ENCODE measurements at regions not wholly inside any gene's neighbourhood (a gene's known extent, or its start where the extent isn't known, plus 50 kb on each side); places are given as distances from the start of the nearest gene placed in this dataset.
"Not testable (repeated sequence)": the region's sequence is repeated elsewhere in the genome, so short reads cannot be mapped to it uniquely, and the experiment has no call there.

- DNase-seq = no peak
Observed at GRCh38 chr9:135278586-135278985, 191.1 kb downstream of the OLFM1 start.

DNA sequence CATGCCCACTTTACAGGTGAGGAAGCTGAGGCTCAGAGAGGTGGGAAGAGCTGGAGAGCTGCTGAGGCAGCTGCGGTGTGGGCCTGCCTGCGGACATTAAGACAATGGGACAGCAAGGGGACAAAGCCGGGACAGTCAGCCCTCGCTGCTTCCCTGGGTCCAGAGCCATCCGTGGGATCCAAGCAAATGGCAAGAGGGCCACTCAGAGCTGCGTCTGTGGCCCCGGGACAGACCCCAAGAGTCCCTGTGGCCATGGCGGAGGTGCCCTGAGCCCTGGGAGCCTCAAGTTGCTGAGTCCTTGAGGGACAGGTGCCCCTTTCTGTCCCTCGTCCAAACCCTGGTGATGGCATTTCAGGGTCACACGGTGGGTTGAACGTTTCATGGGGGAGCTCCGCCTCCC lies 191.9 kb downstream of the OLFM1 start:
- no peak for DNase-seq

DNA sequence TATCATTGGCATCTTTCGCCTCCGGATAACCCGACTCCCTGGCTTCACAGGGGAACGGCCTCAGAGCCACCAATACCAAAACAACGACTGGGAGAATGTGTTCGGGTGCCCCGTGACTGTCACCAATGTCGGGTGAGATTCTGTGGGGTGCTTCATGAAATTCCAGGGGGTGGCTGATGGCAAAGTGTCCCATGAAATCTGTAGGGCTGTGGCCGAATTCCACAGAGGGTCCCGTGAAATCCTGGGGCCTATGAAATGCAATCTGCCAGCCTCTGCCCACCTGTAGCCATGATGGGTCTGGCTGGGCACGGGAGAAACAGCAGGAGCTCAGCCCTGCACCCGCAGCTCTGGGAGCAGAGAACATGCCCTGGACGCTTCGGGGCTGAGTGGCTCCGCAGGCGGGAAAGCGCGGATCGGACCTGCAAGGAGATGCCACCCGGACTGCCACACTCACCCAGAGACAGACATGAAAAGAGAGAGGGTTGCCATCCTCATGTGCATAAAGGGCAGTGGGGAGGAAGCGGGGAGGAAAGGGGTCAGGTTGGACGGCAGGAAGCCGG lies 192.4 kb downstream of the OLFM1 start:
- no peak for DNase-seq

GRCh38 chr9:135280666-135281065 lies 193.2 kb downstream of the OLFM1 start:
- no peak for DNase-seq

GRCh38 chr9:135281151-135281550 lies 193.7 kb downstream of the OLFM1 start:
- DNase-seq = no peak

- no peak for DNase-seq
Observed at GRCh38 chr9:135281791-135282737, 194.6 kb downstream of the OLFM1 start.

DNA sequence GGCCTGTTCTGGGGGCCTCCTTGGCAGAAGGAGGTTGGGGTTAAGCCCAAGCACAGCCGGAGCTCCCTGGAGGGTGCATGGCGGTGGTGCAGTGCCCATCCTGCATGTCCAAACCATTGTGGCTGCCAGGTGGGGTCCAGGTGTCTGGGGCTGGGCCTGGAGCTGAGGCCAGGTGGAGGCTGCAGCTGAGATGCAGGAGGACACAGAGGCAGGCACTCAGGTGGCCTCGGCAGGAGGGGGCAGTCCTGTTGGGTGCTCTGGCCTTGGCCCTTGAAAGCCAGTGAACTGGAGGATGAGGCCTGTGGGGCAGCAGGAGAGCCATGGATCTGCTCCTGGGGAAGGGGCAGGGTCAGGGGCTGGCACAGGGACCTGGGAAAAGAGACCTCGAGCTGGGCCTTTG lies 195.3 kb downstream of the OLFM1 start:
- DNase-seq = no peak

DNA sequence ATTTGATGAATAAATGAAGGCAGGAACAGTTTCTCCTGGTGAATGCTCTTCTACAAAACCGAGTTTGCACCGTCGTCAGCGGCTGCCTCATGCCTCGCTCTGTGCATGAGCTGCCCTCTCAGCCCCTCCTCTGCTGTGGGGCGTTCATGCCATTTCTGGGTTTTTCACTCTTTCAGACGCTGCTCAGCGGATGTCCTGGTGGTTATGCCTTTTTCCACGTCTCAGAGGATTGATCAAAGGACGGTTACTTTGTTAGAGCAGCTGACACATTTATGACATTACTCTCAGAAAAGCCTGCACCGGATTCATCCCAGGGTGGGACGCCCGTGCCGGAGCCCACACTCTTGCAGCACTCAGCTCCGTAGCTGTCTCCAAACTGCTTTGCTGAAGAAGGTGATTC lies 195.9 kb upstream of the PPP1R26 start:
- no peak for DNase-seq

DNA sequence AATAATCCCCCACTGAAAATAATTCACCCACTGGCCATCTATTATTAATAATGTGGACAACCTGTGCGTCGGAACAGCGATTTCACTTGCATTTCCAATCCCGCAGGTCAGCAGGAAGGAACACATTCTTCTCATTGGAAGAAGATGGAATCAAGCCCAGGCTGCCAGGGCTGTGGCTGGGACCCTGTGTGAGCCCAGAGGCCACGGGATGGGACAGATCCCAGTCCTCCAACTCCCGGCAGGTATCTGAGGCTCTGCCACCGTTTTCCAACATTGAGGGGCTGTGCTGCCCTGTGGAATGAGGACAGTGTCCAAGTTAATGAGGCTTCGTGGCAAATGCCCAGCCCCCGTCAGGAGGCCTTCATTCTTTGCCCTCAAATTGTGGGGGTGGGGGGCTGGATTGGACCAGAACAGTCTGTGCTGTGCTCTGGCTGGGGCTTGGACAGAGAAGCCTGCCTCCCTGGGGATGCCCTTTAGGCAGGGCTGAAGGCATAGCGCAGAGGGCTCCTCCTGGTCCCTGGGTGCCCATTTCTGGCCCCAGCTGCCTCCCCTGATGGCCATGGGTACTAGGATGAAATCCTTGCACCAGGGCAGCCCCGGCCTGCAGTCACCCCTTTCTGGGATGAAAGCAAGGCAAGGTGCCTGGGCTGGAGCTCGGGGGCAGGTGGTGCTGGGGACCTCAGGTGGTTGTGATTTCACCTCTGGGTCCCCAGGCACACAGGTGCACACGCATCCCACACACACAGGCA lies 195.0 kb upstream of the PPP1R26 start:
- no peak for DNase-seq

GRCh38 chr9:135286187-135286925 lies 193.2 kb upstream of the PPP1R26 start:
- DNase-seq = not testable (repeated sequence)

GRCh38 chr9:135286961-135287360 lies 192.6 kb upstream of the PPP1R26 start:
- DNase-seq = no peak

GRCh38 chr9:135287627-135288026 lies 192.0 kb upstream of the PPP1R26 start:
- no peak for DNase-seq

- DNase-seq = no peak
Observed at GRCh38 chr9:135288054-135288453, 191.5 kb upstream of the PPP1R26 start.

GRCh38 chr9:135289081-135289491 lies 190.5 kb upstream of the PPP1R26 start:
- no peak for DNase-seq

GRCh38 chr9:135290086-135290485 lies 189.5 kb upstream of the PPP1R26 start:
- DNase-seq = no peak

DNA sequence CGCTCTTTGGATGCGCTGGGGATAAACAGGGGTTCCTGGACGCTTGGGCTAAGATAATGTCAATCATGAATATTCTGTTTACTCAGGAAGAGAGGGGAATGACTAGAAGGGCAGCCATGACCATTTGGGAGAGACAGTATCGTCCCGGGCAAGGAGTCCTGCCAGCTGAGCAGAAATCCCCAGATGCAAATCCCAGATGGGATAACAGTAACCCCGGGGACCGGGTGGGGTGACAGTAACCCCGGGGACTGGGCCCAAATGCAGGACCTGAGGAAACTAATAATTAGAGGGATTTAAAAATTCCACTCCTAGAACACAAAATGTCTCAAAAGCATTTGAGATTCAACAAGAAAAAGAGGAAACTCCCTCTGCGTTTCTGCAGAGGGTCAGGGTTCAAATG lies 189.0 kb upstream of the PPP1R26 start:
- no peak for DNase-seq

DNA sequence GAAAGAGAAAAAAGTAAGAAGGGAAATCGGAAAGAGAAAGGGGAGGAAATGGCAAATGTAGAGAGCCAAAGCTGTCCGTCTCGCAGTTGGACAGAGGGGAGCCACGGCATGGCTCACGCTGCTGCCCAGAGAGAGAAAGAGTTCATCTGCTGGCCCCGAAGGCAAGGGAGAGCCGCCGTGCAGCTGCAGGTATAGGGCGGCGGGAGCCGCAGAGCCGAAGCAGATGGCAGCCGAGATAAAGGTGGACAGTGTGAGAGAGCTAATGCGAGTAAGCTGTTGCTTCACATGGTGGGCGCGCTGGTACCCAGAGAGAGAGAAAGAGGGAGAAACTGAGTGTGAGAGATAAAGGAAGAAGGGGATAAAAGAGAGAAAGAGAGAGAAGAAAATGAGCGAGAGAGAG lies 188.4 kb upstream of the PPP1R26 start:
- DNase-seq = no peak

GRCh38 chr9:135294836-135295235 lies 184.7 kb upstream of the PPP1R26 start:
- no peak for DNase-seq

DNA sequence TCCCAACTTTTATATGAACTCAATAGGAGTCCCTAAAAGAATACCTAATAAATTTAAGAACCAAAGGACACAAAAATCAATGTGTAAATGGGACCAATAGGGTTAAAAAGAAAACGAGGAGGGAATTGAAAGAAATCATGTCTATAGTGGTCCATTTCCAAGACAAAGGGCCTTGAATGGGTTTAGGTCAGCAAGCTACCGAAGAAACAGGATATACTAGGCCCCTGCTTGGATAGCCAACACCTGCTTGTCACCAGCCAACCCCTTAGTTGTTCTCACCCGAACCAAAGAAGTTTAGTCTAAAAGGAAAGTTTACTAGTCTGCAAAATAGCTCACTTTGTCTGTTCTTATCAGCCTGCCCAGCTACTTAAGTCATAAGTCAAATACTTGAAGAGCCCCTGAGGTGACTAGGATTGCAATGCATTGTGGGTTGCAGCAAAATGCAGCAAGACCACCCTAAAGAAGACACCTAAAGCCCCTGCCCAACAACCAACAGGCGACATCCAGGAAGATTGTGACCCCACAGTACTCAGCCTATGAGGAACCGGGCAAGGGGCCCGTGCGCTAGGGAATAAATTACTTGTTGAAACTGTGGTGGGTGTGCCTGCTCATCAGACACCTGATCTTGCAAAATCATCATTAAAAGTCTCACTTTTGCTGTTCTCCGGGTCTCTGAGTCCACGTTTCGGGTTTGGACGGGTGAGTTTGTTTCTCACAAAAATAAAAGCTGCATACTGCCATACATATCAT lies 183.9 kb upstream of the PPP1R26 start:
- no peak for DNase-seq

DNA sequence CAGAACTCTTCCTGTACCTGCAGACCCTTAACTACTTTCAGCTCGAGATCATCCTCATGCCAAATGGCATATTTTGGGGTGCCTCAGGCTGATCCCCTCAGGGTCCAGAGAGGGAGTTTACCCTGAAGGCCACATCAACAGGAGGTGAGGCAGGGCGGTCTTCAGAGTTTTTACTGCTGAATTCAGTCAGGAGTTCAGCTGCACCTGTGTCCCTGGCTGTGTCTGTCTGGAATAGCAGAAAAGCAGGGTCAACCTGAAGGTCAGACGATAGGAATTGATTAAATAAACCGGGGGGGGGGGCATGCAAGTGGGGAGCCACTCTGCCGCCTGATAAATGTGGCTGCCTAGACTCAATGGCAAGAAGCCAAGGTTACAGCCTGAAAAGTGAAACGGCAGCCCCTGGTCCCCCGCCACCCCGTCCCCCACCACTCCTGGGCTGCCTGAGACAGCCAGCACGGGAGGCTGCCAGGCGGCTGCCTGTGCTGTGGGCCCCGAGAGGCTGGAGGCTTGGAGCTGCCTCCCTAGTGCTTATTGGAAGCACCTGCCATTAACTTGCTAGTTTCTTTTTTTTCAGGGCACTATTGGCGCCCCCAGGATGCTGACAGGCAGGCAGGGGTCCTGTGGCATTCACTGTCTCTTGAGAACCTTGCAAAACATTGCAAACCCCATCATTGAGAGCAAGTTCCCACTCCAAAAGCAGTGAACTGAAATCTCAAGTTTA lies 182.7 kb upstream of the PPP1R26 start:
- DNase-seq = no peak

DNA sequence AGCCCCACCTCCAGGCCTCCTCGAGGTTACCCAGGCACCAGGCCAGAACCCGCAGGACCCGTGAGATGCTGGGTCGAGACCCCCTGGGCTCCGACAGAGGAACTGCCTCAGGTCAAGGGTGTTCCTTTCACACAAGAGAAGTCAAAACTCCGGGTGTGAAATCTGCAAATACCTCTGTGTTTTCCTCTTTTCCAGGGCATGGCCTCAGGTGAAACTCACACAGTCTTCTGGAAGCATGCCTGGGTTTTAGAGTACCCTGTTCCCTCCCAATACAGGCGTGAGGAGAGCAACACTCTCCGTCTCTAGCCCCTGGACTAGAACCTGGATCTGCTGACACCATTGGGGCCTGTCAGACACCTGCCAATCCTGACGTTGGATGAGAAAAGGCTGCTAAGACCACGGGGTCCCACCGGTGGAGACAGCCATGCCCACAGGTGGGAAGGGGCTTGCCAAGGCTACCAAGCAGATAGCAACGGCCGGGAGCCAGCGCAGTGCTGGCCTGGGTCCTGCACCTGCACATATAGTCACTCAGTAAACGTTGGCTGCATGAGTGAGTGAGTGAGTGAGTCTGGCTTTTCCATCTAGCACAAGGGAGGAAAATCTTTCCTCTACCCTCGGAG lies 182.0 kb upstream of the PPP1R26 start:
- no peak for DNase-seq
